ENCODE measurements at regions not wholly inside any gene's neighbourhood (a gene's known extent, or its start where the extent isn't known, plus 50 kb on each side); places are given as distances from the start of the nearest gene placed in this dataset.

DNA sequence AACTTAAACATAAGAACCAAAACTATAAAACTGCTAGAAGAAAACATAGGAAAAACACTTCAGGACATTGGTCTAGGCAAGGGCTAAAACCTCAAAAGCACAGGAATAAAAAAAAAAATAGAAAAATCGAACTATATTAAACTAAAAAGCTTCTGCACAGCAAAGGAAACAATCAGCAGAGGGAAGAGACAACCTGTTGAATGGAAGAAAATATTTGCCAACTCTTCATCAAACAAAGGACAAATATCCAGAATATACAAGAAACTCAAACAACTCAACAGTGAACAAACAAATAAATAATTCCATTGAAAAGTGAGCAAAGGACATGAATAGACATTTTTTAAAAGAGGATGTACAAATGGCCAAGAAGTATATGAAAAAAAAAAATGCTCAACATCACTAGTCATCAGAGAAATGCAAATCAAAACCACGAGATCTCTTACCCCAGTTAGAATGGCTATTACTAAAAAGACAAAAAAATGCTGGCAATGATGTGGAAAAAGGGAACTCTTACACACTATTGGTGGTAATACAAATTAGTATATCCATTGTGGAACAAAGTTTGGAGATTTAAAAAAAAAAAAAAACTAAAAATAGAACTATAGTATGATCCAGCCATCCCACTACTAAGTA is 152.0 kb downstream of the NDUFA12 start:
- no peak for TF ChIP-seq TAF1 (IDR thresholded peaks at IDR 0.05; ENCODE audit: low read depth)
- no peak for TF ChIP-seq NFIC (IDR thresholded peaks at IDR 0.05)
- TF ChIP-seq FOXM1 (IDR thresholded peaks at IDR 0.05; ENCODE audit: borderline replicate concordance, low read depth) = no peak
- TF ChIP-seq TEAD4 (IDR thresholded peaks at IDR 0.05) = no peak
- no peak for TF ChIP-seq EP300 (IDR thresholded peaks at IDR 0.05; ENCODE audit: borderline replicate concordance)
- TF ChIP-seq REST (IDR thresholded peaks at IDR 0.05; ENCODE audit: low read depth) = no peak

All from Ishikawa (cell line).